OCI-LY1 (cell line): ENCODE measurements at regions not wholly inside any gene's neighbourhood (a gene's known extent, or its start where the extent isn't known, plus 50 kb on each side); places are given as distances from the start of the nearest gene placed in this dataset.
"Not testable (repeated sequence)": the region's sequence is repeated elsewhere in the genome, so short reads cannot be mapped to it uniquely, and the experiment has no call there.

Experiments used
- H2AFZ ChIP-seq: fragments of 200-600 bp; sonication (generic), shearing (Covaris generic); 2 replicates; pipeline ENCODE4 v1.6.0; 2014; ENCODE audit warnings: antibody characterized with exemption, mild to moderate bottlenecking, low read length
- H3F3A ChIP-seq: fragments of 200-600 bp; sonication (generic), shearing (Covaris generic); 2 replicates; pipeline ENCODE4 v1.6.0; 2014; ENCODE audit warnings: mild to moderate bottlenecking, antibody characterized with exemption, low read length, moderate library complexity; ENCODE audit not compliant: insufficient read depth
- H3K27ac ChIP-seq: fragments of 200-600 bp; sonication (generic); 2 replicates; pipeline ENCODE4 v1.5.1; 2014; ENCODE audit warnings: low read length, mixed run types, mild to moderate bottlenecking, low read depth; ENCODE audit not compliant: poor library complexity, severe bottlenecking
- H3K27me3 ChIP-seq: fragments of 200-600 bp; sonication (generic); 2 replicates; pipeline ENCODE4 v1.6.0; 2014; ENCODE audit warnings: antibody characterized with exemption, mild to moderate bottlenecking, low read length, moderate library complexity; ENCODE audit not compliant: insufficient read depth
- H3K36me3 ChIP-seq: fragments of 200-600 bp; sonication (generic); 2 replicates; pipeline ENCODE4 v1.6.1; 2014; ENCODE audit warnings: mild to moderate bottlenecking, antibody characterized with exemption, low read length, moderate library complexity, mixed read lengths; ENCODE audit not compliant: insufficient read depth
- H3K4me1 ChIP-seq: fragments of 200-600 bp; sonication (generic); 2 replicates; pipeline ENCODE4 v1.5.1; 2014; ENCODE audit warnings: mild to moderate bottlenecking, low read length, moderate library complexity; ENCODE audit not compliant: insufficient read depth, severe bottlenecking
- H3K4me2 ChIP-seq: fragments of 200-600 bp; sonication (generic), shearing (Covaris generic); 2 replicates; pipeline ENCODE4 v1.6.1; 2014; ENCODE audit warnings: low read length
- H3K4me3 ChIP-seq: fragments of 200-600 bp; sonication (generic); 2 replicates; pipeline ENCODE4 v1.5.1; 2014; ENCODE audit warnings: low read length, low read depth, mild to moderate bottlenecking, mixed read lengths; ENCODE audit not compliant: poor library complexity, severe bottlenecking
- H3K79me2 ChIP-seq: fragments of 200-600 bp; shearing (Covaris generic); 2 replicates; pipeline ENCODE4 v1.6.1; 2016; ENCODE audit warnings: mixed run types, low read length, mixed read lengths; ENCODE audit not compliant: insufficient read depth
- H3K9ac ChIP-seq: fragments of 200-600 bp; sonication (generic), shearing (Covaris generic); 2 replicates; pipeline ENCODE4 v1.6.1; 2014; ENCODE audit warnings: mild to moderate bottlenecking, low read length, mixed read lengths
- H3K9me2 ChIP-seq: fragments of 200-600 bp; sonication (generic), shearing (Covaris generic); 2 replicates; pipeline ENCODE4 v1.6.1; 2014; ENCODE audit warnings: low read depth, mild to moderate bottlenecking, low read length, mixed read lengths
- H3K9me3 ChIP-seq: fragments of 200-600 bp; shearing (Covaris generic); 2 replicates; pipeline ENCODE4 v1.6.1; 2014; ENCODE audit warnings: low read length, mixed read lengths
- H4K20me1 ChIP-seq: fragments of 200-600 bp; sonication (generic), shearing (Covaris generic); 2 replicates; pipeline ENCODE4 v1.6.0; 2016; ENCODE audit warnings: mild to moderate bottlenecking, low read length; ENCODE audit not compliant: insufficient read depth
- EZH2 ChIP-seq: fragments of 200-600 bp; sonication (generic), shearing (Covaris generic); IDR thresholded peaks from 2 replicates; pipeline ENCODE4 v1.8.0; 2017; ENCODE audit warnings: borderline replicate concordance, mixed run types, mild to moderate bottlenecking, antibody characterized with exemption, low read length, moderate library complexity, mixed read lengths
- TF ChIP-seq, protein P1 (sequence below): fragments of 200-600 bp; sonication (generic), shearing (Covaris generic); IDR thresholded peaks from 2 replicates; pipeline ENCODE4 v1.5.1; 2017; ENCODE audit warnings: mild to moderate bottlenecking, antibody characterized with exemption, low read length, moderate library complexity, mixed read lengths

DNA sequence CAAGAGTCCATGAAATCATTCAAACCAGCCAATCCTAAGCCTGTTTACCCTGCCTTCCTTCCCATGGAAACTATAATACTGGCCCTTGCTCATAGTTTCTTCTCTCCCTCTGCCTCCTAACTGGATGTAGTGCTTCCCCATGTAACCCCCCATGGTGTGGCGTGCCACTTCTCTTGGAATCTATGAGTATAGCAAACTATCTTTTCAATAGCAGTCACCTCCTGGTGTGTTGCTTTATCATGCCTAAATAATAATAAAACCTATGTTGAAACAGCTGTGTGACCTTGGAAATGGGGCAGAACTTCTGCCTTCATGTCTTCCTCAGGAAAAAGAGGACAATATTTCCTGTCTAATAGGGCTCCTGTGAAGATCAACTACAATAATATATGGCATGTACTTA, 234.8 kb upstream of the EDNRA start:
- no peaks in the 10 kb centered on the region for H3K4me1 ChIP-seq
- no peaks in the 10 kb centered on the region for H3K79me2 ChIP-seq
- no peak overlapping the region for H3K4me3 ChIP-seq
- no peak overlapping the region for H2AFZ ChIP-seq
- no peak overlapping the region for H3K4me2 ChIP-seq
- H4K20me1 ChIP-seq, result no peaks in the 10 kb centered on the region
- no peak for TF ChIP-seq EZH2
- TF ChIP-seq, protein P1, sequence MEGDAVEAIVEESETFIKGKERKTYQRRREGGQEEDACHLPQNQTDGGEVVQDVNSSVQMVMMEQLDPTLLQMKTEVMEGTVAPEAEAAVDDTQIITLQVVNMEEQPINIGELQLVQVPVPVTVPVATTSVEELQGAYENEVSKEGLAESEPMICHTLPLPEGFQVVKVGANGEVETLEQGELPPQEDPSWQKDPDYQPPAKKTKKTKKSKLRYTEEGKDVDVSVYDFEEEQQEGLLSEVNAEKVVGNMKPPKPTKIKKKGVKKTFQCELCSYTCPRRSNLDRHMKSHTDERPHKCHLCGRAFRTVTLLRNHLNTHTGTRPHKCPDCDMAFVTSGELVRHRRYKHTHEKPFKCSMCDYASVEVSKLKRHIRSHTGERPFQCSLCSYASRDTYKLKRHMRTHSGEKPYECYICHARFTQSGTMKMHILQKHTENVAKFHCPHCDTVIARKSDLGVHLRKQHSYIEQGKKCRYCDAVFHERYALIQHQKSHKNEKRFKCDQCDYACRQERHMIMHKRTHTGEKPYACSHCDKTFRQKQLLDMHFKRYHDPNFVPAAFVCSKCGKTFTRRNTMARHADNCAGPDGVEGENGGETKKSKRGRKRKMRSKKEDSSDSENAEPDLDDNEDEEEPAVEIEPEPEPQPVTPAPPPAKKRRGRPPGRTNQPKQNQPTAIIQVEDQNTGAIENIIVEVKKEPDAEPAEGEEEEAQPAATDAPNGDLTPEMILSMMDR, result no peak
- no peaks in the 10 kb centered on the region for H3K9me3 ChIP-seq
- H3K9ac ChIP-seq, result no peak overlapping the region
- H3K27ac ChIP-seq, result no peak overlapping the region
- no peaks in the 10 kb centered on the region for H3K27me3 ChIP-seq
- no peaks in the 10 kb centered on the region for H3F3A ChIP-seq
- no peaks in the 10 kb centered on the region for H3K9me2 ChIP-seq
- no peaks in the 10 kb centered on the region for H3K36me3 ChIP-seq

DNA sequence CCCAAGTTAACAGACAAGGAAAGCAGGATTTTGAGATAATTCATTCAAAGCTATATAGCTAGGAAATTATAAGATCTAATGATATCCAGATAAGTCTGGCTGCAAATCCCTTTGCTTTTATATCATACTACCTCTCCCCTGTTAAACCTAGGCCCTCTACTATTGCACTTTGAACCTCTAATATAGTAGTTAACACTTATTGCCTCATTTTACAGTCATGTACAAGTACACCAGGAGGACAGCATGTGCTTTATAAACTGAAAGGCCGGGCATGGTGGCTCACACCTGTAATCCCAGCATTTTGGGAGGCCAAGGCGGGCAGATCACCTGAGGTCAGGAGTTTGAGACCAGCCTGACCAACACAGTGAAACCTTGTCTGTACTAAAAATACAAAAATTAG, 234.4 kb upstream of the EDNRA start:
- H3F3A ChIP-seq, H3K79me2 ChIP-seq, H3K4me1 ChIP-seq, H3K9ac ChIP-seq, H3K27ac ChIP-seq, H3K36me3 ChIP-seq, H2AFZ ChIP-seq, H4K20me1 ChIP-seq, H3K9me3 ChIP-seq, H3K9me2 ChIP-seq, H3K27me3 ChIP-seq, H3K4me3 ChIP-seq, H3K4me2 ChIP-seq: not testable (repeated sequence)

DNA sequence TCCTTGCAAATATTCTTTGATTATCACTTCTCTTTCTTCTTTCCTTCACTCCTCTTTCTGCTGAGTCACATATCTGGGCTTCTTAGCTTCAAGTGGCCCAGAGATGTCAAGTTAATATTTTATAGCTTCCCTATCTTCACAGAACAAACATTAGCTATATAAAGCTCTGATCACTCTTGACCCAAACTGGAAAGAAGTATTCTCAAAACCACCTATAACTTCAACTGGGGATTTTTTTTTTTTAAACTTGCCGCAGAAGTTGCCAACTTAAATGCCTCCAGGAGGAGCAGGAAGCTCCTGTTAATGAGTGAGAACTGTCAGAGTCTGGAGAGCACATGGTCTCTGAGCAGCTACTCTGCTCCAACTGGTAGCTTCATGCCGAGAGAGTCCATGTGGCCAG, 233.3 kb upstream of the EDNRA start:
- no peak overlapping the region for H2AFZ ChIP-seq
- H3K27me3 ChIP-seq, result no peaks in the 10 kb centered on the region
- no peaks in the 10 kb centered on the region for H3K9me2 ChIP-seq
- H3K9ac ChIP-seq, result no peak overlapping the region
- H3K4me1 ChIP-seq, result no peaks in the 10 kb centered on the region
- no peaks in the 10 kb centered on the region for H3K9me3 ChIP-seq
- TF ChIP-seq, protein P1, result no peak
- TF ChIP-seq EZH2, result no peak
- H3K36me3 ChIP-seq, result no peaks in the 10 kb centered on the region
- H3F3A ChIP-seq, result no peaks in the 10 kb centered on the region
- no peak overlapping the region for H3K4me2 ChIP-seq
- no peaks in the 10 kb centered on the region for H4K20me1 ChIP-seq
- H3K79me2 ChIP-seq, result no peaks in the 10 kb centered on the region
- H3K4me3 ChIP-seq, result no peak overlapping the region
- no peak overlapping the region for H3K27ac ChIP-seq

DNA sequence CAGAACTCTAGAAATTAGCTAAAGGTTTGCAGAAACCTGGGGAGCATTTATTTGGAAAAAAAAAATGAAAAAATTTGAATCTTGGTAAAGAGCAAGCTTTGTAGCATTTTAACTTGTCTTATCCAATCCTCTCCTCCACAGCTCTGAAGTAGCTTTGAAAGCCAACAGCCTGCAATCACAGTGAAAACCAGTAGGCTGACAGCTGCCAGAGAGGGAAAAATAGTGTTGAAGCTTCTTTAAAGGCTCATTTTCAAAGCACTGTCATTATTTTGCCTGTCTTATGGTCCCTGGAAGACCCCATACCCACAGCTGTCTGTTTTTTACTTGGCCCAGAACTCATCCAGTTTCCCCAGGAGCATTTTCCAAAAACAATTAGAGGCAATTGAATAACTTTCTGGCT, 230.8 kb upstream of the EDNRA start:
- Histone ChIP-seq H3F3A (no peaks in the 10 kb centered on the region), H3K4me3 (no peak overlapping the region), H2AFZ (no peak overlapping the region), H3K4me1 (no peaks in the 10 kb centered on the region), H3K79me2 (no peaks in the 10 kb centered on the region), H4K20me1 (no peaks in the 10 kb centered on the region), H3K9me2 (no peaks in the 10 kb centered on the region), H3K9me3 (no peaks in the 10 kb centered on the region), H3K9ac (no peak overlapping the region), H3K27ac (no peak overlapping the region), H3K36me3 (no peaks in the 10 kb centered on the region), H3K4me2 (no peak overlapping the region), H3K27me3 (no peaks in the 10 kb centered on the region)
- TF ChIP-seq, protein P1, result no peak
- no peak for TF ChIP-seq EZH2

DNA sequence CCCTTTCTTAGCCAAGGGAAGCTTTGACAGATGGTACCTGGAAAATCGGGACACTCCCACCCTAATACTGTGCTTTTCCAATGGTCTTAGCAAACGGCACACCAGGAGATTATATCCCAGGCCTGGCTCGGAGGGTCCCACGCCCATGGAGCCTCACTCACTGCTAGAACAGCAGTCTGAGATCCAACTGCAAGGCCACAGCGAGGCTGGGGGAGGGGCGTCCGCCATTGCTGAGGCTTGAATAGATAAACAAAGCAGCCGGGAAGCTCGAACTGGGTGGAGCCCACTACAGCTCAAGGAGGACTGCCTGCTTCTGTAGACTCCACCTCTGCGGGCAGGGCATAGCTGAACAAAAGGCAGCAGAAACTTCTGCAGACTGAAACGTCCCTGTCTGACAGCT, 225.6 kb upstream of the EDNRA start:
- H3K79me2 ChIP-seq, H3K4me1 ChIP-seq, H3K9ac ChIP-seq, H3K4me2 ChIP-seq, H3F3A ChIP-seq, H3K36me3 ChIP-seq, H2AFZ ChIP-seq, H3K27me3 ChIP-seq, H3K9me3 ChIP-seq, H4K20me1 ChIP-seq, H3K9me2 ChIP-seq, H3K27ac ChIP-seq, H3K4me3 ChIP-seq: not testable (repeated sequence)

DNA sequence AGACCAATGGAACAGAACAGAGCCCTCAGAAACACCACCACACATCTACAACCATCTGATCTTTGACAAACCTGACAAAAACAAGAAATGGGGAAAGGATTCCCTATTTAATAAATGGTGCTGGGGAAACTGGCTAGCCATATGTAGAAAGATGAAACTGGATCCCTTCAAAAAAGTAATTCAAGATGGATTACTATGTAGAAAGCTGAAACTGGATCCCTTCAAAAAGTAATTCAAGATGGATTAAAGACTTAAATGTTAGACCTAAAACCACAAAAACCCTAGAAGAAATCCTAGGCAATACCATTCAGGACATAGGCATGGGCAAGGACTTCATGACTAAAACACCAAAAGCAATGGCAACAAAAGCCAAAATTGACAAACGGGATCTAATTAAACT, 221.6 kb upstream of the EDNRA start:
- not testable (repeated sequence) for H3K4me1 ChIP-seq

More for the DNA sequence above, 221.6 kb upstream of the EDNRA start:
- H4K20me1 ChIP-seq, H3K9ac ChIP-seq, H3F3A ChIP-seq, H3K36me3 ChIP-seq, H3K79me2 ChIP-seq, H2AFZ ChIP-seq, H3K27me3 ChIP-seq, H3K4me2 ChIP-seq, H3K9me2 ChIP-seq, H3K27ac ChIP-seq, H3K4me3 ChIP-seq, H3K9me3 ChIP-seq: not testable (repeated sequence)
